PC-9 (cell line): ENCODE measurements at regions not wholly inside any gene's neighbourhood (a gene's known extent, or its start where the extent isn't known, plus 50 kb on each side); places are given as distances from the start of the nearest gene placed in this dataset.

Experiments used
- BruUV-seq: library from RNA; stranded (reverse); fragments of 400-500 nt; replicated peaks from 2 replicates; lab custom pipeline; 2021; lab: Mats Ljungman, UMichigan
- CTCF ChIA-PET: fragments of 300-600 bp; sonication (Branson Sonifier 250); formaldehyde crosslinking; loops from one replicate; lab custom pipeline; 2022; ENCODE audit warnings: antibody characterized with exemption; lab: Charles Lee
- POLR2A ChIA-PET: fragments of 300-600 bp; sonication (Branson Sonifier 250); formaldehyde crosslinking; loops from one replicate; lab custom pipeline; 2022; ENCODE audit warnings: antibody characterized with exemption; ENCODE audit not compliant: unreplicated experiment; lab: Charles Lee
- DNase-seq, 2 experiments: peaks; one replicate each; pipeline versions ENCODE4 v3.0.0 to v3.0.0-alpha.2; 2015 to 2022; ENCODE audit warnings: mixed read lengths in 1 of 2
- H2AFZ ChIP-seq: fragments of 200-600 bp; sonication (generic); 2 replicates; pipeline ENCODE4 v1.8.1; 2017; ENCODE audit warnings: antibody characterized with exemption
- H3F3A ChIP-seq: fragments of 200-600 bp; sonication (generic); 2 replicates; pipeline ENCODE4 v1.8.1; 2017; ENCODE audit warnings: antibody characterized with exemption, mild to moderate bottlenecking, low read depth; ENCODE audit not compliant: insufficient read depth
- H3K27ac ChIP-seq: fragments of 200-600 bp; sonication (generic); 2 replicates; pipeline ENCODE4 v1.6.1; 2016; ENCODE audit warnings: mixed run types
- H3K27me3 ChIP-seq: fragments of 200-600 bp; sonication (generic); 2 replicates; pipeline ENCODE4 v1.6.1; 2016; ENCODE audit warnings: low read depth, mixed run types; ENCODE audit not compliant: insufficient read depth
- H3K36me3 ChIP-seq: fragments of 200-600 bp; sonication (generic); 2 replicates; pipeline ENCODE4 v1.6.1; 2016; ENCODE audit warnings: low read depth, mixed run types
- H3K4me1 ChIP-seq: fragments of 200-600 bp; sonication (generic); replicated peaks from 2 replicates; pipeline ENCODE4 v1.6.1; 2016; ENCODE audit warnings: mixed run types; ENCODE audit not compliant: insufficient read depth
- H3K4me2 ChIP-seq: fragments of 200-600 bp; sonication (generic); 2 replicates; pipeline ENCODE4 v1.6.1; 2017; ENCODE audit warnings: mixed run types
- H3K4me3 ChIP-seq: fragments of 200-600 bp; sonication (generic); 2 replicates; pipeline ENCODE4 v1.6.1; 2016; ENCODE audit warnings: mixed run types
- H3K79me2 ChIP-seq: fragments of 200-600 bp; sonication (generic); 2 replicates; pipeline ENCODE4 v1.6.1; 2017; ENCODE audit warnings: low read depth, mixed run types
- H3K9me2 ChIP-seq: fragments of 200-600 bp; sonication (generic); 2 replicates; pipeline ENCODE4 v1.8.1; 2017; ENCODE audit warnings: mild to moderate bottlenecking; ENCODE audit not compliant: insufficient read depth
- H3K9me3 ChIP-seq: fragments of 200-600 bp; sonication (generic); 2 replicates; pipeline ENCODE4 v1.8.1; 2016; ENCODE audit warnings: low read depth; ENCODE audit not compliant: insufficient read depth
- H4K20me1 ChIP-seq: fragments of 200-600 bp; sonication (generic); 2 replicates; pipeline ENCODE4 v1.8.1; 2017; ENCODE audit not compliant: insufficient read depth
- CTCF ChIP-seq: fragments of 200-600 bp; sonication (generic); conservative IDR thresholded peaks from 2 replicates; pipeline ENCODE4 v1.6.1; 2017; ENCODE audit warnings: mixed run types, antibody characterized with exemption, mild to moderate bottlenecking, moderate library complexity
- EZH2 ChIP-seq: fragments of 200-600 bp; sonication (generic); IDR thresholded peaks from 2 replicates; pipeline ENCODE4 v1.8.0; 2017; ENCODE audit warnings: antibody characterized with exemption, low read depth
- intact Hi-C: fragments of 100-400 bp; cut with micrococcal nuclease; formaldehyde crosslinking; loops from one replicate; pipeline ENCODE4 v1.10.0; 2022; ENCODE audit not compliant: unreplicated experiment

- no peak overlapping the region for H2AFZ ChIP-seq
- no peak for DNase-seq
- TF ChIP-seq CTCF (no peak), EZH2 (no peak)
- H3K9me2 ChIP-seq: no peaks in the 10 kb centered on the region
- ChIA-PET CTCF (no interaction called here), POLR2A (no interaction called here)
- H3K27me3 ChIP-seq: peaks cover 51% of the 10 kb centered on the region
- intact Hi-C loops: no loop called here
- H3K9me3 ChIP-seq: no peaks in the 10 kb centered on the region
- H3K4me2 ChIP-seq: no peak overlapping the region
- H3K4me3 ChIP-seq: no peak overlapping the region
- H3F3A ChIP-seq: no peaks in the 10 kb centered on the region
- H4K20me1 ChIP-seq: no peaks in the 10 kb centered on the region
- H3K27ac ChIP-seq: no peak overlapping the region
- BruUV-seq: no TSS peak
- no peaks in the 10 kb centered on the region for H3K36me3 ChIP-seq
- H3K4me1 ChIP-seq: no peaks in the 10 kb centered on the region
- H3K79me2 ChIP-seq: no peaks in the 10 kb centered on the region
These were observed 124.4 kb upstream of the PFKP start for GRCh38 chr10:2942938-2943337.

GRCh38 chr10:2938869-2939268 lies 128.5 kb upstream of the PFKP start:
- no peaks in the 10 kb centered on the region for H4K20me1 ChIP-seq
- POLR2A ChIA-PET: no interaction called here
- no peaks in the 10 kb centered on the region for H3F3A ChIP-seq
- no peaks in the 10 kb centered on the region for H3K9me2 ChIP-seq
- no peak for TF ChIP-seq CTCF
- TF ChIP-seq EZH2: no peak
- H3K9me3 ChIP-seq: no peaks in the 10 kb centered on the region
- H3K79me2 ChIP-seq: no peaks in the 10 kb centered on the region
- no peak overlapping the region for H3K4me2 ChIP-seq
- no peaks in the 10 kb centered on the region for H3K36me3 ChIP-seq
- no peak overlapping the region for H3K27ac ChIP-seq
- no TSS peak for BruUV-seq
- no peak for DNase-seq
- H3K4me1 ChIP-seq: no peaks in the 10 kb centered on the region
- CTCF ChIA-PET: no interaction called here
- H2AFZ ChIP-seq: no peak overlapping the region
- peaks cover 69% of the 10 kb centered on the region for H3K27me3 ChIP-seq
- no peak overlapping the region for H3K4me3 ChIP-seq
- intact Hi-C loops: no loop called here

GRCh38 chr10:2936816-2937215 lies 130.5 kb upstream of the PFKP start:
- H3K79me2 ChIP-seq: no peaks in the 10 kb centered on the region
- no peaks in the 10 kb centered on the region for H3F3A ChIP-seq
- no TSS peak for BruUV-seq
- no peak for DNase-seq
- no peaks in the 10 kb centered on the region for H3K4me1 ChIP-seq
- H3K36me3 ChIP-seq: no peaks in the 10 kb centered on the region
- intact Hi-C loops: no loop called here
- H3K27ac ChIP-seq: no peak overlapping the region
- H4K20me1 ChIP-seq: no peaks in the 10 kb centered on the region
- no peak overlapping the region for H2AFZ ChIP-seq
- no peaks in the 10 kb centered on the region for H3K9me3 ChIP-seq
- H3K9me2 ChIP-seq: no peaks in the 10 kb centered on the region
- no peak overlapping the region for H3K4me2 ChIP-seq
- H3K27me3 ChIP-seq: peaks cover 68% of the 10 kb centered on the region
- ChIA-PET POLR2A (no interaction called here), CTCF (no interaction called here)
- no peak for TF ChIP-seq CTCF
- TF ChIP-seq EZH2: no peak
- H3K4me3 ChIP-seq: no peak overlapping the region
